MM.1S (cell line): ENCODE measurements at regions not wholly inside any gene's neighbourhood (a gene's known extent, or its start where the extent isn't known, plus 50 kb on each side); places are given as distances from the start of the nearest gene placed in this dataset.

ENCODE experiments used
- DNase-seq: peaks from one replicate; pipeline ENCODE4 v3.0.0-alpha.2; 2015
- H2AFZ ChIP-seq: fragments of 300-600 bp; sonication (generic); 2 replicates; pipeline ENCODE4 v1.6.0; 2016; ENCODE audit warnings: antibody characterized with exemption, low read length
- H3F3A ChIP-seq: fragments of 300-600 bp; sonication (generic); 2 replicates; pipeline ENCODE4 v1.6.1; 2016; ENCODE audit warnings: mild to moderate bottlenecking, antibody characterized with exemption, low read length, moderate library complexity, mixed read lengths; ENCODE audit not compliant: insufficient read depth
- H3K27ac ChIP-seq: fragments of 300-600 bp; sonication (generic); 2 replicates; pipeline ENCODE4 v1.5.1; 2016; ENCODE audit warnings: mild to moderate bottlenecking, low read length
- H3K27me3 ChIP-seq: fragments of 300-600 bp; sonication (generic); replicated peaks from 2 replicates; pipeline ENCODE4 v1.6.0; 2016; ENCODE audit warnings: low read length; ENCODE audit not compliant: insufficient read depth
- H3K36me3 ChIP-seq: fragments of 300-600 bp; sonication (generic); replicated peaks from 2 replicates; pipeline ENCODE4 v1.6.1; 2016; ENCODE audit warnings: mild to moderate bottlenecking, low read length, mixed read lengths; ENCODE audit not compliant: insufficient read depth
- H3K4me1 ChIP-seq: fragments of 300-600 bp; sonication (generic); 2 replicates; pipeline ENCODE4 v1.6.1; 2016; ENCODE audit warnings: low read length, mixed read lengths
- H3K4me2 ChIP-seq: fragments of 300-600 bp; sonication (generic); 2 replicates; pipeline ENCODE4 v1.6.0; 2016; ENCODE audit warnings: low read depth, low read length
- H3K4me3 ChIP-seq: fragments of 300-600 bp; sonication (generic); 2 replicates; pipeline ENCODE4 v1.5.1; 2016; ENCODE audit warnings: low read length, mixed read lengths
- H3K79me2 ChIP-seq: fragments of 300-600 bp; sonication (generic); 2 replicates; pipeline ENCODE4 v1.6.1; 2016; ENCODE audit warnings: mixed run types, low read length, mixed read lengths
- H3K9ac ChIP-seq: fragments of 300-600 bp; sonication (generic); 2 replicates; pipeline ENCODE4 v1.6.1; 2016; ENCODE audit warnings: low read length, mixed read lengths
- H3K9me2 ChIP-seq: fragments of 300-600 bp; sonication (generic); replicated peaks from 2 replicates; pipeline ENCODE4 v1.6.1; 2016; ENCODE audit warnings: mild to moderate bottlenecking, low read length, mixed read lengths; ENCODE audit not compliant: insufficient read depth
- H3K9me3 ChIP-seq: fragments of 300-600 bp; sonication (generic); replicated peaks from 2 replicates; pipeline ENCODE4 v1.6.1; 2016; ENCODE audit warnings: mild to moderate bottlenecking, low read length, mixed read lengths; ENCODE audit not compliant: insufficient read depth
- H4K20me1 ChIP-seq: fragments of 300-600 bp; sonication (generic); 2 replicates; pipeline ENCODE4 v1.6.1; 2016; ENCODE audit warnings: mild to moderate bottlenecking, low read length, moderate library complexity, mixed read lengths; ENCODE audit not compliant: insufficient read depth
- CTCF ChIP-seq: fragments of 300-600 bp; sonication (generic); IDR thresholded peaks from 2 replicates; pipeline ENCODE4 v1.5.1; 2016; ENCODE audit warnings: antibody characterized with exemption, low read length, mixed read lengths
- EZH2 ChIP-seq: fragments of 300-600 bp; sonication (generic); optimal IDR thresholded peaks from 2 replicates; pipeline ENCODE3; 2017; ENCODE audit warnings: low read depth, mild to moderate bottlenecking, antibody characterized with exemption, low read length, mixed read lengths
- EZH2phosphoT487 ChIP-seq: fragments of 300-600 bp; sonication (generic); IDR thresholded peaks from 2 replicates; pipeline ENCODE4 v1.6.1; 2018; ENCODE audit warnings: antibody characterized with exemption, low read length

- H3K27me3 ChIP-seq = no peaks in the 10 kb centered on the region
- H3K27ac ChIP-seq = no peak overlapping the region
- H3K9ac ChIP-seq = no peak overlapping the region
- no peaks in the 10 kb centered on the region for H3K79me2 ChIP-seq
- TF ChIP-seq EZH2phosphoT487 (no peak), CTCF (no peak), EZH2 (no peak)
- H3K9me2 ChIP-seq = no peaks in the 10 kb centered on the region
- no peaks in the 10 kb centered on the region for H3K9me3 ChIP-seq
- no peak overlapping the region for H2AFZ ChIP-seq
- H3K36me3 ChIP-seq = no peaks in the 10 kb centered on the region
- no peaks in the 10 kb centered on the region for H3K4me1 ChIP-seq
- H3K4me2 ChIP-seq = no peak overlapping the region
- no peak for DNase-seq
- no peaks in the 10 kb centered on the region for H3F3A ChIP-seq
- H3K4me3 ChIP-seq = no peak overlapping the region
- H4K20me1 ChIP-seq = no peaks in the 10 kb centered on the region
Observed at GRCh38 chrX:110449312-110449711, 90.7 kb downstream of the RTL9 start.

- Histone ChIP-seq H3F3A (no peaks in the 10 kb centered on the region), H3K9me3 (no peaks in the 10 kb centered on the region), H4K20me1 (no peaks in the 10 kb centered on the region), H3K27ac (no peak overlapping the region), H3K4me2 (no peak overlapping the region), H3K4me3 (no peak overlapping the region), H3K27me3 (no peaks in the 10 kb centered on the region), H3K36me3 (no peaks in the 10 kb centered on the region), H3K4me1 (no peaks in the 10 kb centered on the region), H3K9me2 (no peaks in the 10 kb centered on the region), H2AFZ (no peak overlapping the region), H3K79me2 (no peaks in the 10 kb centered on the region), H3K9ac (no peak overlapping the region)
- TF ChIP-seq CTCF (peak; percentile 81), EZH2phosphoT487 (no peak)
- peak; percentile 77 for DNase-seq
Observed at GRCh38 chrX:110450050-110450449, 91.4 kb downstream of the RTL9 start.

GRCh38 chrX:110454336-110454735, 95.7 kb downstream of the RTL9 start:
- Histone ChIP-seq H3K36me3 (no peaks in the 10 kb centered on the region), H2AFZ (no peak overlapping the region), H3K27ac (no peak overlapping the region), H4K20me1 (no peaks in the 10 kb centered on the region), H3K4me3 (no peak overlapping the region), H3K79me2 (no peaks in the 10 kb centered on the region), H3K9me2 (no peaks in the 10 kb centered on the region), H3K4me1 (no peaks in the 10 kb centered on the region), H3K9me3 (no peaks in the 10 kb centered on the region), H3K27me3 (no peaks in the 10 kb centered on the region), H3K9ac (no peak overlapping the region), H3K4me2 (no peak overlapping the region), H3F3A (no peaks in the 10 kb centered on the region)
- TF ChIP-seq EZH2phosphoT487 (no peak), EZH2 (no peak), CTCF (no peak)
- DNase-seq = no peak

- TF ChIP-seq EZH2phosphoT487 = no peak
- TF ChIP-seq CTCF = peak; percentile 19
- H4K20me1 ChIP-seq = no peaks in the 10 kb centered on the region
- DNase-seq = no peak
Observed at GRCh38 chrX:110462957-110463356, 104.3 kb downstream of the RTL9 start.

More at GRCh38 chrX:110462957-110463356, 104.3 kb downstream of the RTL9 start:
- Histone ChIP-seq H3K27me3 (no peaks in the 10 kb centered on the region), H3K79me2 (no peaks in the 10 kb centered on the region), H3K9me3 (no peaks in the 10 kb centered on the region), H3K9me2 (no peaks in the 10 kb centered on the region), H3F3A (no peaks in the 10 kb centered on the region), H2AFZ (no peak overlapping the region), H3K36me3 (no peaks in the 10 kb centered on the region), H3K9ac (no peak overlapping the region), H3K4me3 (no peak overlapping the region), H3K4me2 (no peak overlapping the region), H3K4me1 (no peaks in the 10 kb centered on the region), H3K27ac (no peak overlapping the region)
